ENCODE measurements at regions not wholly inside any gene's neighbourhood (a gene's known extent, or its start where the extent isn't known, plus 50 kb on each side); places are given as distances from the start of the nearest gene placed in this dataset.

GRCh38 chr1:225713281-225713680, 60.4 kb upstream of the ENAH start:
- DNase-seq, result no peak
- Histone ChIP-seq H3K4me3 (no peak overlapping the region), H3K4me1 (peaks cover 0 to 2% (median 0%) of the 10 kb centered on the region in 3 donors), H3K36me3 (no peaks in the 10 kb centered on the region), H3K27me3 (no peaks in the 10 kb centered on the region), H3K27ac (no peak overlapping the region), H3K9me3 (no peaks in the 10 kb centered on the region)
- intact Hi-C loops (cut with DNase I), result no loop called here
- no peak for FAIRE-seq
- 93 to 95% methylated on average over 8 of the region's 8 CpGs for WGBS, 2 donors
- TF ChIP-seq CTCF (IDR thresholded peaks at IDR 0.05), result no peak
- ATAC-seq, result no peak

GRCh38 chr1:225720937-225721336, 56.7 kb upstream of the SRP9 start:
- 95 to 97% methylated on average over 4 of the region's 4 CpGs for WGBS, 2 donors
- no peak for FAIRE-seq

GRCh38 chr1:225724251-225724650, 53.4 kb upstream of the SRP9 start:
- H3K36me3 ChIP-seq, result no peaks in the 10 kb centered on the region
- no peak overlapping the region for H3K4me3 ChIP-seq
- H3K9me3 ChIP-seq, result no peaks in the 10 kb centered on the region
- no peak overlapping the region for H3K27ac ChIP-seq
- no peaks in the 10 kb centered on the region for H3K4me1 ChIP-seq
- 82 to 84% methylated on average over 4 of the region's 4 CpGs for WGBS, 2 donors
- FAIRE-seq (no peak), DNase-seq (no peak), ATAC-seq (no peak)
- no peaks in the 10 kb centered on the region for H3K27me3 ChIP-seq
- intact Hi-C loops (cut with DNase I), result no loop called here
- no peak for TF ChIP-seq CTCF (IDR thresholded peaks at IDR 0.05)

More at GRCh38 chr1:225720937-225721336, 56.7 kb upstream of the SRP9 start:
- Histone ChIP-seq H3K9me3 (no peaks in the 10 kb centered on the region), H3K36me3 (no peaks in the 10 kb centered on the region), H3K27me3 (no peaks in the 10 kb centered on the region), H3K4me3 (no peak overlapping the region), H3K27ac (no peak overlapping the region), H3K4me1 (no peaks in the 10 kb centered on the region)
- intact Hi-C loops (cut with DNase I), result no loop called here
- no peak for TF ChIP-seq CTCF (IDR thresholded peaks at IDR 0.05)
- ATAC-seq (no peak), DNase-seq (no peak)
